ENCODE measurements at regions not wholly inside any gene's neighbourhood (a gene's known extent, or its start where the extent isn't known, plus 50 kb on each side); places are given as distances from the start of the nearest gene placed in this dataset.

DNA sequence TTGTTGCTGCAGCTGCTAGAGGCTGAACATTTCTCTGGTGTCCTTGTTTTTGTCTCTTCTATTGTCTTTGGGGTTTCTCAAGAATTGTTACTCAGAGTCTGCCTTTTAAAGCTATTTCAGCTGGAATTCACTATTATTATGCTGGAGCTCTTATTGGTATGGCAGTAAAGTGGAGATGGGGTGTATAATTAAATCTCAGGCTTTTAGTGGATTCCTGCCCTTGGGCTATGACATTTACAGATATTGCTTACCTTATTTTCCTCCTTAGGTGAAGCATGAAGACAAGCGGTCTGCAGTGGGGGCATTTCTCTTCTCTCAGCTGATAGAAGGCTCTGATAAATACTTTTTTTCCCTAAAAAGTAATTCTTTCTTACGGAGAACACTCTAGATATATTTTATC is 1656.6 kb upstream of the IGFBP7 start:
- no peak for TF ChIP-seq CTCF (conservative IDR thresholded peaks at IDR 0.05 in 1 of 2, IDR thresholded peaks at IDR 0.05 in 1 of 2; ENCODE audit: extremely low read depth in 1 of 2, insufficient read depth in 1 of 2, low read depth in 1 of 2, low read length in 2 of 2)
- TF ChIP-seq EZH2 (IDR thresholded peaks at IDR 0.05; ENCODE audit: borderline replicate concordance, low read length): no peak
